LNCaP clone FGC (cell line): ENCODE measurements at regions not wholly inside any gene's neighbourhood (a gene's known extent, or its start where the extent isn't known, plus 50 kb on each side); places are given as distances from the start of the nearest gene placed in this dataset.

ENCODE experiments used
- DNase-seq: peaks from one replicate; pipeline ENCODE4 v3.0.0-alpha.2; 2011; ENCODE audit warnings: low read depth
- H3K4me3 ChIP-seq: 2 replicates; pipeline ENCODE4 v1.5.1; 2011; ENCODE audit warnings: mild to moderate bottlenecking, low read depth, low read length, control low read depth
- CTCF ChIP-seq: IDR thresholded peaks from 2 replicates; pipeline ENCODE4 v1.5.1; 2012; ENCODE audit warnings: mild to moderate bottlenecking; ENCODE audit not compliant: control insufficient read depth, insufficient read depth; ENCODE audit errors: extremely low read depth

GRCh38 chr9:7516376-7516775 is 283.2 kb downstream of the DMAC1 start:
- no peak for TF ChIP-seq CTCF

GRCh38 chr9:7510199-7510598 is 289.4 kb downstream of the DMAC1 start:
- no peak for DNase-seq
- H3K4me3 ChIP-seq, result no peak overlapping the region
- TF ChIP-seq CTCF, result no peak

More at GRCh38 chr9:7516376-7516775, 283.2 kb downstream of the DMAC1 start:
- DNase-seq, result no peak
- H3K4me3 ChIP-seq, result no peak overlapping the region

- no peak for DNase-seq
- TF ChIP-seq CTCF, result no peak
- H3K4me3 ChIP-seq, result no peak overlapping the region
These were observed 289.9 kb downstream of the DMAC1 start for GRCh38 chr9:7509576-7510145.

- no peak overlapping the region for H3K4me3 ChIP-seq
- no peak for TF ChIP-seq CTCF
- DNase-seq, result no peak
These were observed 291.1 kb downstream of the DMAC1 start for GRCh38 chr9:7508516-7508915.

- no peak for DNase-seq
- no peak for TF ChIP-seq CTCF
- H3K4me3 ChIP-seq, result no peak overlapping the region
These were observed 291.9 kb downstream of the DMAC1 start for GRCh38 chr9:7507566-7508270.

- no peak for TF ChIP-seq CTCF
- no peak overlapping the region for H3K4me3 ChIP-seq
- no peak for DNase-seq
These were observed 292.6 kb downstream of the DMAC1 start for GRCh38 chr9:7507026-7507425.

- no peak for DNase-seq
- no peak overlapping the region for H3K4me3 ChIP-seq
- TF ChIP-seq CTCF, result no peak
These were observed 299.1 kb downstream of the DMAC1 start for GRCh38 chr9:7500521-7500920.
